Endothelial cell of umbilical vein (primary cell): ENCODE measurements at regions not wholly inside any gene's neighbourhood (a gene's known extent, or its start where the extent isn't known, plus 50 kb on each side); places are given as distances from the start of the nearest gene placed in this dataset.

Experiments
- BruUV-seq: library from RNA; stranded (reverse); fragments of 400-500 nt; replicated peaks from 2 replicates; lab custom pipeline; 2021; lab: Mats Ljungman, UMichigan
- CTCF ChIA-PET: fragments of 300-600, 350-600 bp; sonication (Branson Sonifier 250); formaldehyde crosslinking; loops from one replicate; lab custom pipeline; 2021; ENCODE audit warnings: antibody characterized with exemption, inconsistent platforms; lab: Charles Lee
- POLR2A ChIA-PET: fragments of 300-600, 350-600 bp; sonication (Branson Sonifier 250); formaldehyde crosslinking; loops from one replicate; lab custom pipeline; 2021; ENCODE audit warnings: antibody characterized with exemption, inconsistent platforms; lab: Charles Lee
- DNase-seq: peaks from one replicate; pipeline ENCODE4 v3.0.0-alpha.2; 2011; ENCODE audit warnings: low read depth, low spot score
- FAIRE-seq: peaks from 2 replicates; lab custom pipeline; 2011; peaks lifted over from hg19 to GRCh38; lab: Jason Lieb, UNC
- H2AFZ ChIP-seq: 2 replicates; pipeline ENCODE4 v1.6.0; 2012; ENCODE audit warnings: low read depth, low read length, control low read depth, inconsistent platforms
- H3K27ac ChIP-seq: 2 replicates; pipeline ENCODE4 v1.5.1; 2011; ENCODE audit warnings: low read depth, mild to moderate bottlenecking, control low read depth, low read length, moderate library complexity; ENCODE audit not compliant: insufficient read depth
- H3K27me3 ChIP-seq, 2 experiments: 2 replicates each; pipeline versions ENCODE4 v1.6.0 to v1.6.1; 2011; ENCODE audit warnings: low read length in 2 of 2, mixed read lengths in 1 of 2; ENCODE audit not compliant: control insufficient read depth in 2 of 2, insufficient read depth in 2 of 2
- H3K36me3 ChIP-seq, 2 experiments: 2 replicates in 1 of 2; 3 replicates in 1 of 2; pipeline ENCODE4 v1.5.1; 2011; ENCODE audit warnings: low read length in 2 of 2, mild to moderate bottlenecking in 1 of 2, moderate library complexity in 1 of 2; ENCODE audit not compliant: control insufficient read depth in 2 of 2, insufficient read depth in 2 of 2; ENCODE audit errors: extremely low read depth in 1 of 2
- H3K4me1 ChIP-seq: 3 replicates; pipeline ENCODE4 v1.5.1; 2011; ENCODE audit warnings: mild to moderate bottlenecking, low read length; ENCODE audit not compliant: control insufficient read depth, insufficient read depth; ENCODE audit errors: extremely low read depth
- H3K4me2 ChIP-seq: 2 replicates; pipeline ENCODE4 v1.6.1; 2011; ENCODE audit warnings: low read length, control low read depth, mixed read lengths; ENCODE audit not compliant: insufficient read depth
- H3K4me3 ChIP-seq, 3 experiments: fragments of 200-600 bp in 1 of 3; sonication (generic), shearing (Covaris generic) in 1 of 3; replicated peaks in 1 of 3; 2 replicates each; pipeline ENCODE4 v1.5.1; 2011 to 2016; ENCODE audit warnings: control low read depth in 3 of 3, low read length in 3 of 3, mild to moderate bottlenecking in 2 of 3, inconsistent platforms in 1 of 3, low read depth in 1 of 3, moderate library complexity in 1 of 3; ENCODE audit not compliant: insufficient read depth in 1 of 3
- H3K79me2 ChIP-seq: 2 replicates; pipeline ENCODE4 v1.6.0; 2012; ENCODE audit warnings: low read length, inconsistent platforms; ENCODE audit not compliant: control insufficient read depth, insufficient read depth
- H3K9ac ChIP-seq: replicated peaks from 2 replicates; pipeline ENCODE3; 2011; ENCODE audit warnings: low read length, control low read depth; ENCODE audit not compliant: insufficient read depth; ENCODE audit errors: extremely low read depth
- H3K9me1 ChIP-seq: replicated peaks from 3 replicates; pipeline ENCODE4 v1.6.0; 2011; ENCODE audit warnings: mild to moderate bottlenecking, low read length; ENCODE audit not compliant: control insufficient read depth, insufficient read depth; ENCODE audit errors: extremely low read depth
- H3K9me3 ChIP-seq: replicated peaks from 2 replicates; pipeline ENCODE4 v1.5.1; 2012; ENCODE audit warnings: low read length, inconsistent platforms; ENCODE audit not compliant: control insufficient read depth, insufficient read depth
- H4K20me1 ChIP-seq: replicated peaks from 2 replicates; pipeline ENCODE3; 2011; ENCODE audit warnings: mild to moderate bottlenecking, low read length; ENCODE audit not compliant: control insufficient read depth, insufficient read depth; ENCODE audit errors: extremely low read depth
- EZH2 ChIP-seq: IDR thresholded peaks from 2 replicates; pipeline ENCODE4 v1.6.1; 2012; ENCODE audit warnings: borderline replicate concordance, low read depth, mild to moderate bottlenecking, moderate library complexity, low read length, inconsistent platforms; ENCODE audit not compliant: severe bottlenecking
- FOS ChIP-seq: IDR thresholded peaks from 2 replicates; pipeline ENCODE4 v1.6.1; 2011; ENCODE audit warnings: mild to moderate bottlenecking, low read length, moderate library complexity, borderline replicate concordance; ENCODE audit not compliant: insufficient read depth
- GATA2 ChIP-seq: IDR thresholded peaks from 2 replicates; pipeline ENCODE4 v1.7.0; 2011; ENCODE audit warnings: low read depth, mild to moderate bottlenecking, moderate library complexity, mixed read lengths, low read length; ENCODE audit not compliant: insufficient read length, insufficient read depth
- JUN ChIP-seq: IDR thresholded peaks from 2 replicates; pipeline ENCODE4 v1.6.1; 2011; ENCODE audit warnings: borderline replicate concordance, low read depth; ENCODE audit not compliant: insufficient read length, insufficient read depth
- MAX ChIP-seq: IDR thresholded peaks from 2 replicates; pipeline ENCODE4 v1.6.1; 2011; ENCODE audit not compliant: insufficient read depth, insufficient read length
- MYC ChIP-seq: IDR thresholded peaks from one replicate; pipeline ENCODE4 v1.6.1; 2011; ENCODE audit warnings: mild to moderate bottlenecking, low read depth, low read length
- POLR2A ChIP-seq: IDR thresholded peaks from 2 replicates; pipeline ENCODE4 v1.6.1; 2012; ENCODE audit warnings: low read depth, mild to moderate bottlenecking, control low read depth, low read length
- POLR2AphosphoS5 ChIP-seq: IDR thresholded peaks from 2 replicates; pipeline ENCODE4 v1.6.1; 2012; ENCODE audit warnings: low read depth, mild to moderate bottlenecking, control low read depth, low read length, moderate library complexity; ENCODE audit not compliant: insufficient read depth
- dilution Hi-C: fragments of 300-500 bp; cut with MboI; formaldehyde crosslinking; loops from one replicate; pipeline ENCODE4 v1.15.0; 2019; ENCODE audit warnings: low sequenced_read_pairs; ENCODE audit not compliant: extremely low pct_ligation_motif_present
- intact Hi-C: fragments of 100-400 bp; cut with micrococcal nuclease; formaldehyde crosslinking; loops from one replicate; pipeline ENCODE4 v1.10.0; 2022
- TF ChIP-seq, protein P1 (sequence below), 2 donors: IDR thresholded peaks; 1 replicate in 1 of 2; 2 replicates in 1 of 2; pipeline ENCODE4 v1.5.1; 2011; ENCODE audit warnings: low read length in 2 of 2, mild to moderate bottlenecking in 2 of 2, moderate library complexity in 2 of 2, control low read depth in 1 of 2, inconsistent platforms in 1 of 2, low read depth in 1 of 2; ENCODE audit not compliant: insufficient read depth in 1 of 2; ENCODE audit errors: extremely low read depth in 1 of 2

DNA sequence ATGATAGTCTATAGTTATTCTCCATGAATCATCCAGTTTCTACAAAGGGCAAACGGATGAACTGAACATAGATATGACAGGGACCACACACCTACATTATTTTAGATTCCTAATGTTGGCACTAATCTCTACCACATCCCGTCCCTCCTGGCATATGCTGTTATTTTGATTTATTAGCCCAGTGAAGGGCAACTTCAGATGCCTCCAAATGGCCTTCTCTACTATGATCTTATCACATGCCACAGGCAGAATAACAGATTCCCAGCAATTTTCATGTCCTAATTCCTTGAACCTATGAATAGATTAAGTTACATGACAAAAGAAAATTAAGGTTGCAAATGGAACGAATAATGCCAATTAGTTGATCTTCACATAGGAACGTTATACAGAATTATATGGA is 474.7 kb downstream of the ANKRD7 start:
- H3K4me3 ChIP-seq, result no peak overlapping the region
- no peak for FAIRE-seq
- no TSS peak for BruUV-seq
- H3K79me2 ChIP-seq, result no peaks in the 10 kb centered on the region
- POLR2A ChIA-PET, result no interaction called here
- no peaks in the 10 kb centered on the region for H3K9me1 ChIP-seq
- intact Hi-C loops (no loop called here), dilution Hi-C loops (no loop called here)
- no peak for TF ChIP-seq FOS
- TF ChIP-seq EZH2, result no peak
- TF ChIP-seq POLR2A, result no peak
- no peak for TF ChIP-seq JUN
- no peak for TF ChIP-seq POLR2AphosphoS5
- no peak for TF ChIP-seq GATA2
- TF ChIP-seq, protein P1, sequence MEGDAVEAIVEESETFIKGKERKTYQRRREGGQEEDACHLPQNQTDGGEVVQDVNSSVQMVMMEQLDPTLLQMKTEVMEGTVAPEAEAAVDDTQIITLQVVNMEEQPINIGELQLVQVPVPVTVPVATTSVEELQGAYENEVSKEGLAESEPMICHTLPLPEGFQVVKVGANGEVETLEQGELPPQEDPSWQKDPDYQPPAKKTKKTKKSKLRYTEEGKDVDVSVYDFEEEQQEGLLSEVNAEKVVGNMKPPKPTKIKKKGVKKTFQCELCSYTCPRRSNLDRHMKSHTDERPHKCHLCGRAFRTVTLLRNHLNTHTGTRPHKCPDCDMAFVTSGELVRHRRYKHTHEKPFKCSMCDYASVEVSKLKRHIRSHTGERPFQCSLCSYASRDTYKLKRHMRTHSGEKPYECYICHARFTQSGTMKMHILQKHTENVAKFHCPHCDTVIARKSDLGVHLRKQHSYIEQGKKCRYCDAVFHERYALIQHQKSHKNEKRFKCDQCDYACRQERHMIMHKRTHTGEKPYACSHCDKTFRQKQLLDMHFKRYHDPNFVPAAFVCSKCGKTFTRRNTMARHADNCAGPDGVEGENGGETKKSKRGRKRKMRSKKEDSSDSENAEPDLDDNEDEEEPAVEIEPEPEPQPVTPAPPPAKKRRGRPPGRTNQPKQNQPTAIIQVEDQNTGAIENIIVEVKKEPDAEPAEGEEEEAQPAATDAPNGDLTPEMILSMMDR (IDR thresholded peaks at IDR 0.05; ENCODE audit: extremely low read depth in 1 of 2, insufficient read depth in 1 of 2, low read depth in 1 of 2, low read length in 2 of 2), result no peak
- TF ChIP-seq MAX, result no peak
- TF ChIP-seq MYC, result no peak
- H4K20me1 ChIP-seq, result no peaks in the 10 kb centered on the region
- H3K27me3 ChIP-seq, result no peaks in the 10 kb centered on the region
- H3K36me3 ChIP-seq, result no peaks in the 10 kb centered on the region
- H3K9ac ChIP-seq, result no peak overlapping the region
- no peak for DNase-seq
- CTCF ChIA-PET, result no interaction called here
- H3K27ac ChIP-seq, result no peak overlapping the region
- H3K4me1 ChIP-seq, result no peaks in the 10 kb centered on the region
- peaks cover 4% of the 10 kb centered on the region for H3K9me3 ChIP-seq
- no peak overlapping the region for H3K4me2 ChIP-seq
- H2AFZ ChIP-seq, result no peak overlapping the region
